H4 (cell line): ENCODE measurements at regions not wholly inside any gene's neighbourhood (a gene's known extent, or its start where the extent isn't known, plus 50 kb on each side); places are given as distances from the start of the nearest gene placed in this dataset.
"Not testable (repeated sequence)": the region's sequence is repeated elsewhere in the genome, so short reads cannot be mapped to it uniquely, and the experiment has no call there.

Experiments used
- DNase-seq: peaks from one replicate; pipeline ENCODE4 v3.0.0-alpha.2; 2015; ENCODE audit warnings: low spot score

DNA sequence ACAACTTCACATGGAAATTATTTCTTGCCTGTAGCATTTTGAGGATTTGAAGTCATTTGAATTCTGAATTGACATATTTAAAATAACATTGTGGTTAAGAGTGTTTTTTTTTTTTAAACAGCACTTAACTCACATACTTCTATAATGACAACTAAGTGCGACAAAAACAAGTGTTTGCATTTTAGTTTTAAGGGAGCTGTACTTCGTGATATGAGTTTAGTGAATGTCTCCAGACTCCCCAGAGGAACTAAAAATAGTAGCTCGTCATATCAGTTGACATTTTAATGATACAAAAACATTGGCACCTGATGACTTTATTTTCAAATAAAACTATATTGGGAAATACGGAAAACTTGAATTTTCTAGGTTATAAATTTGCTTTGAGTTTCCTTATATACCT is 389.6 kb upstream of the MON1B start:
- no peak for DNase-seq

DNA sequence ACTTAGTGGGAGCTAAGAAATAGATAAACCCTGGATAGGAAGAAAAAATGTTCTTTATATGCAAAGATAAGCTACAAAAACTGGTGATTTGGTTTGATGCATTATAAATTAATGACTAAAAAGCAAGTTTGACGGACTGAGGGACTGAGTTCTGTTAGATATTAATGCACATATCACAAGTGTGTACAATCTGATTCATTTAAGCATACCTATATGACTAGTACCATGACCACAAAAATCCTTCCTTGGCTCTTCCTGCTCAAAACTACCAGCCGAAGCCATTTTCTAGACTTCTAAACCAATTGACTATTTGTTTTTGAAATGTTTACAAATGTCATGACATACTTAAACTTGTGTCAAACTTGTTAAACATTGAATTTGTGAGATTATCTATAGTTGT is 374.5 kb upstream of the MON1B start:
- DNase-seq: no peak

- no peak for DNase-seq
These were observed 372.3 kb upstream of the MON1B start for GRCh38 chr16:76818606-76819181.

DNA sequence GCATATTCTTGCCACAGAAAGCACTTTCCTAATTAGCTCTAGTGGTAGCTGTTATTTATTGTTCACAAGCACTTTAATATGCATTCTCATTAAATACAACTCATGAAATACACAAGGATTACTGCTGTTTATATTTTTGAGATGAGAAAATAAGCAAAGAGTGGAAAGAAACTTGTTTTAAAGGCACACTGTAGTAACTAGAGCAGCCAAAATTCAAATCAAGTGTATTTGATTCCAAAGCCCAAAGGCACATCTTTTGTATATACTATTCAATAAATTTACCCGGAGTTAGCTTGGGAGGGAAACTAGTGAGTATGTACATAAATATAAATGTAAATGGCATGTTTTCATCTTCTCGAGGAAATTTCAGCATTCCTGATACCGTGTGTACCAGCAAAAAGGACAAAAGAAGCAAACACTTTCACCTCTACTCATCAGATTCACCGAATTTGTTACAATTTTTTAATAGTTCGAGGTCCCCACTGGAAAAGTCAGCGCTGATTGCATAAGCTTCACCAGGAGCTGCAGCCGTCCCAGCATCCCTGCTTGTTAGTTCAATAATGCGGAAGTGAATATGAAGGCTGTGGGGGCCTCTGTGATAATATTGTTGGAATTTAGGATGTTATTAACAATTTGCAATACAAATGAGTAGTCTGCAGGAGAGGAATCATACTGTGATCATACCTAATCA is 371.6 kb upstream of the MON1B start:
- DNase-seq: no peak

DNA sequence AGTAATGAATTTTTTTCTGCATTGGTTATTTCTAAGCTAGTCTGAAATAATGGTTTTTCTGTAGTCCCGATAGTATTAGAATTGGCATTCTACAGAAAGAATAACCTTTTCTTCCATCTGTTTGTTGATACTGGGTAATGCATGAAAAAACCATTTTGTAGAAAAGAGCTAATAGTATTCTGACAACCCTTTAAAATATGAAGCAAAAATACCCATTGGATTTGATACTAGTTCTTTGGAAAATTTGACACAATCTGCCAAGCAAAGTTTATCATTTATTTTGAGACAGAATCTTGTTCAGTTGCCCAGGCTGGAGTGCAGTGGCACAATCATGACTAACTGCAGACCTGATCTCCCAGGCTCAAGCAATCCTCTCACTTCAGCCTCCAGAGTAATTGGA is 366.8 kb upstream of the MON1B start:
- DNase-seq: no peak

- DNase-seq: no peak
These were observed 366.2 kb upstream of the MON1B start for GRCh38 chr16:76824791-76825190.

DNA sequence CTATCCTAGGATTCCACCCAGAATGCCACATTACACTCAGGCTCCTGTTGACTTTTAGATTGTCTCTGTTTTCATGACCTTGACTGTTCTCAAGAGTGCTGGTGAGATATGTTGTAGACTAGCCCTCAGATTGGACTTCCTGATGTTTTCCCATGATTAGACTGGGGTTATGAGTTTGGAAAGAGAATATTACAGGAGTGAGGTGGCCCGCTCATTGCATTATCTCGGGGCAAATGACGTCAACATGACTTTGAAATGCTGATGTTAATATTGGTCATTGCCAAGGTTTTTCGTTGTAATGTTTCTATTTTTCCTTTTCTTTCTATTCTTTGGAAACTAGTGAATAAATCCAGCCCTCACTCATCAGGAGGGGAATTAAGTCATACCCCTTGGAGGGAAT is 355.7 kb upstream of the MON1B start:
- no peak for DNase-seq

- DNase-seq: no peak
These were observed 355.1 kb upstream of the MON1B start for GRCh38 chr16:76835779-76836300.

DNA sequence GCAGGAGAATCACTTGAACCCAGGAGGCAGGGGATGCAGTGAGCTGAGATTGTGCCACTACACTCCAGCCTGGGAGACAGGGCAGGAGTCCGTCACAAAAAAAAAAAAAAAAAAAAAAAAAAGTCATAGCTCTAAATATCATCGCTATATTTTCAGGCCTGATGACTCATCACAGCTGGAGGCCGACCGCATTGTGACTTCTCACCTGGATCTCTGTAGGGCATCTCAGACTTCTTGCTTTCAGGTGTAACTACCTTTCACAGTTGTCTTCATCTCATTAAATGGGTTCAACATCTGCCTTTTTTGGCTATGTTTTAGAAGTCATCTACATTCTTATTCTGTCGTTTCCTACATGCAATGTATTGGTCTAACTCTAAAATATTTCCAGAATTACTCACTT is 353.1 kb upstream of the MON1B start:
- no peak for DNase-seq

- peak; percentile 13 for DNase-seq
These were observed 336.8 kb upstream of the MON1B start for GRCh38 chr16:76854234-76854633.

DNA sequence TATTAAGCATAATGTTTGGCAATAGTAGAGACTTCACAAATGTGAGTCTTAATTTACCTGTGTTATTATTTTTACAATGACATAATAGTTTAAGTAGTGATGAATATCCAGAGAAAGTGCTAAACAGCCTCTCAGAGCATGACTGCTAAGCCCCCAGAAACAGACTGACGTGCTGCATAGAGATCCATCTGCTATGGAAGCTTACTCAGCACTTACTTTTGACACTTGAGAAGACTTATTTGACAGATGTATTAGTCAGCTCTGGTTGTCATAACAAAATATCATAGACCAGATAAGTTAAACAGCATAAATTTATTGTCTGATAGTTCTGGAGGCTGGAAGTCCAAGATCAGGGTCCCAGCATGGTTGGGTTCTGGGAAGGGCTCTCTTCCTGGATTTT is 334.9 kb upstream of the MON1B start:
- no peak for DNase-seq

DNA sequence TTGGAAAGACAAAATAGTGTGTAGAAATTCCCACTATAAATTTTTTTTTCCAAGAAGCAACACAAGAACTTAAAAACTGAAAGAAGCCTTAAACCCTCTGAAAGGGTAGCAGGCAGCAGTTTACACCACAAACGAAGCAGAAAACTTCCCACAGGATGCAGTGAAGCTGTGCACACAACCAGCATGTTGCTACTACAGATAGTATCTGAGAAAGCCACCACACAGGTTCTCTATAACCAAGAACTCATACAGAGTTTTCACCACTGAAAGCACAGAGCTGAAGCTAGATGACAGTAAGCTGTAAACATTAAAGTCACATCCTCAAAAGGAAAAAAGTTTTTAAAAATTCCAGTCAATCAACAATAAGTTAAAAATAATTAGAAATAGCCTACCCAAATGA is 333.6 kb upstream of the MON1B start:
- no peak for DNase-seq

DNA sequence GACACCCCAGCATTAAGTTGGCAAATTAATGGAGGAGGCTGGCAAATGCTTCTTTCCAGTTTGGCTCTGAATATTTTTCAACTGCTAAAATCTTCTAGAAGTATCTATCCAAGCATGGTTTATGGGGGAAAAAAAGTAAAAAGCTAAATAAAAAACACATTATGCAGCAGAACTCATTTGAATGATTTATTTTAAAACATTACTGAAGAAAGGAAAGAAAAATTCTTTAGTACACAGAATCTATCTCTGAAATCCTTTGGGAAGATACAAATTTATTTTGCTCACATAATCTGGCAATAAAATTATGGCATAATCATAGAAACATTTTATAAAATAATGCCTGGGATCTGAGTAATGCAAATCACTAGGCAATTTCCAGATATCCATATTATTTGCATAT is 328.1 kb upstream of the MON1B start:
- no peak for DNase-seq

DNA sequence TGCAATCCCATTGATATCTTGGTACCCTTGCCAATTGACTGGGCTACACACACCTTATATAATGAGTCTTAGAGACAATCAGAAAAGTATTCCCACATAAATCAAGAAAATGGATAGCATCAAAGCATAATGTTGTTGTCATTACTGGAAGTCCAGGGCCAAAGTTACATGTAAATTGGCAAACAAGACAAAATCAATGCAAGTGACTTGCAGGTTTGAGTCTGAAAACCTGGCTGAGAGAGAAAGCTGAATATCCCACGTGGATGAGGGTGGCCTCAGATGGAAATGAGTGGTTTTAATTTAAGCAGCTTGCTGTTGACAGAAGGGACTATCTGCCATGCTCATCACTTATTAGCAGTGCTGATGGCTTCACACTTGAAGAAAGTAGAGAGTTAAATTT is 324.0 kb upstream of the MON1B start:
- DNase-seq: no peak

DNA sequence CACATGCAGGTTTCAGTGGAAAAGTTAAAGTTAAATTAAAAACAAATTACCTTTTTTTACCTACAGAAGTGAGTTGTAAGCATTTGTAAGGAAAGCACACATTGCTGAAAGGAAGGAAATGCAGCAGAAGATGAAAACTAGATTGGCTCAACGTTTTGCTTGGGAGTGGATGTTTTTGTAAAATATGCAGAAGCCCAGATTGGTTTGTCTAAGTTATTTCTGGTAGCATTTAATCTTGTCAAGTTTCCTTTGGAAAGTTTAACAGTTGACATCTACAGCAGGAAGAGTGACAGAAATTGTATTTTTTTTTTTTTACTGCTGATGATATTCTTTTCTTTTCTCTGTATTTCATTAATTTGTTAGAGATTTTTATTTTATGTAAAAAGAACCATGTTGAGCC is 315.1 kb upstream of the MON1B start:
- DNase-seq: no peak

- DNase-seq: no peak
These were observed 311.6 kb upstream of the MON1B start for GRCh38 chr16:76879420-76879819.

- not testable (repeated sequence) for DNase-seq
These were observed 310.5 kb upstream of the MON1B start for GRCh38 chr16:76880523-76880922.

DNA sequence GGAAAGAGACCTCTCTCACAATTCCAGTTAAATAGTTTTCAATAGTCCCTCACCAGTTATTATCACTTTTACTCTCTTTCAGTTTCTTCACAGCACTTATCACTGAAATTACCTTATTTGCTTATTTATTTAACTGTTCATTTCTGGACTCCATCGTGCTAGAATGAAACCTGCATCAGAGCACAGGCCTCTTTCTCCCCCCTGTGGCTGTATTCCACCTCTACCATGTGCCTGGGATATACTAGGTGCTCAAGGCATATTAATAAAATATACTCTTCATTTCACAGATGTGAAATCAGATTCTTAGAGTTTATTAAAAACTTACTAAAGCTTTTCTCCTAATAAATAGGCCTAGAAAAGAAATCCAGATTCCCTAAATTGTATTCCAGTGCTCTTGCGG is 308.9 kb upstream of the MON1B start:
- DNase-seq: no peak

DNA sequence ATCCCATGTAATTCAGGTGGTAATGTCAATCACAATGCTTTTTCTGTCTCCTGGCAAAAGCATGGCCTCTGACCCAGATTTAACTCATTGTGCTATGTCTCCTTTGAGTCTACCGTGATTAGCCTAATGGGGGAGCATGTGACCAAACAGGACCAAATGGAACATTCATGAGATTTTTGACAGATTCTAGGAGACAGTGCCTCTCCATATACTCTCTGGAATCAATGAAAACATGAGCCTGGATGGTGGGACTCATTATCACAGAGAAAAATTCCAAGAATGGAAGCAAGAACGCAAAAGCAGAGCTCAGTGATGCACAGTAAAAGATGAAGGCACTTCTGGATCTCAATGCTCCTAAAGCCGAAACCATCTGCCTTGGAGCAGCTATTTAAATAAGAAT is 307.9 kb upstream of the MON1B start:
- no peak for DNase-seq

DNA sequence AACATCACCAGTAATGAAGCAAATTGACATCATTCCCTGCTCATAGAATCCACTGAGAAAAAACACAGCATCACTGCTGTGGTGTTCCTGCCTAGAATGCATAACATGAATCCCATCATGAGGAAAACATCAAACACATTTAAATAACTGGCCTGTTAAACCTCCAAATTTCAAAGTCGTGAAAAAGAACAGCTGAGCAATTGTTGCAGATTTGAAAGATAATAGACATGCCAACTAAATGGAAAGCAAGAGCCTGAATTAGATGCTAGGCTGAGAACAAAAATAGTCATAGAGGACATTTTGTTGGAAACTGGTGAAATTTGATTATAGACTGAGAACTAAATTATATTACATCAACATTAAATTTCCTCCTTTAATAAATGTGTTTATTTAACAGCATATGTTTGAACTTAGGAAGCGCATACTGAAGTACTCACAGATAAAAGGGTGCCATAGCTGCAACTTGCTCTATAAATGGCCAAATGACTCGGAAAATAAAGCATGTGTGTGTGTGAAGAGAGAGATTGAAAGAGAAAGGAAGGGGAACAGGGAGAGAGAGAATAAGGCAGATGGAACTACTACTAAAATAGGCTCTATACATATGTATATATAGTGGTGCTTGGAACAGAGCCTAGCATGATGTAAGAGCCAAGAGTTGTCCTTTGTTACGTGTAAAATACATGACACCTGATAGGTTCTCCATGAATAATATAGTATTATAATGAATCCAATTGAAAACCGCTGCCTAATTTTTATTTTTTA is 305.0 kb upstream of the MON1B start:
- no peak for DNase-seq

GRCh38 chr16:76897816-76898215 is 293.2 kb upstream of the MON1B start:
- DNase-seq: no peak

- no peak for DNase-seq
These were observed 291.2 kb upstream of the MON1B start for GRCh38 chr16:76899767-76900166.
